Vagina (tissue), 2 donors: ENCODE measurements at regions not wholly inside any gene's neighbourhood (a gene's known extent, or its start where the extent isn't known, plus 50 kb on each side); places are given as distances from the start of the nearest gene placed in this dataset.

Experiments
- POLR2A ChIP-seq, 2 donors: fragments of 450-650 bp; IDR thresholded peaks; one replicate each; pipeline ENCODE4 v1.6.1; 2017; ENCODE audit warnings: antibody characterized with exemption in 2 of 2, mild to moderate bottlenecking in 2 of 2, moderate library complexity in 2 of 2
- TF ChIP-seq, protein P1 (sequence below), 3 experiments: fragments of 450-650 bp in 2 of 3; fragments of 200-600 bp in 1 of 3; sonication (generic) in 1 of 3; IDR thresholded peaks; one replicate each; pipeline ENCODE4 v1.5.1; 2017 to 2019; ENCODE audit warnings: antibody characterized with exemption in 3 of 3, mild to moderate bottlenecking in 2 of 3, moderate library complexity in 2 of 3

DNA sequence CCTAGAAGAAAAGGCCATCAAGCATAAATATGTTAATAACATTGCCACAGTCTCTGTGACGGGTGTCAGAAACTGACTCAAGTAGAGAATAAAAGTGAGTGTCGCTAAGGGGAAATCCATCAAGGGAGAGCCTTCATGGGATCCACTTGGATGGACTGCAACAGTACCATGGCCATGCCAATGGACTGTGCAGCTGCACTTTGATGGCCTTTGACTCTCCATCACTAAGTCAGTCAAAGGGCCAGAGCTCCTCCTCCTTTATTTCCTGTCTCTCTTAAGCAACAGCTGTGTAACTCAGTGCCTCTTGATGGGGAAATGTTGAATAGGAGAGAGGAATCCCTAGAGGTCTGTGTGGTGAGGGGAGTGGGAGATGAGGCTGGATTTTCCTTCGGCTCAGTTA, 335.2 kb downstream of the BMP4 start:
- TF ChIP-seq, protein P1, sequence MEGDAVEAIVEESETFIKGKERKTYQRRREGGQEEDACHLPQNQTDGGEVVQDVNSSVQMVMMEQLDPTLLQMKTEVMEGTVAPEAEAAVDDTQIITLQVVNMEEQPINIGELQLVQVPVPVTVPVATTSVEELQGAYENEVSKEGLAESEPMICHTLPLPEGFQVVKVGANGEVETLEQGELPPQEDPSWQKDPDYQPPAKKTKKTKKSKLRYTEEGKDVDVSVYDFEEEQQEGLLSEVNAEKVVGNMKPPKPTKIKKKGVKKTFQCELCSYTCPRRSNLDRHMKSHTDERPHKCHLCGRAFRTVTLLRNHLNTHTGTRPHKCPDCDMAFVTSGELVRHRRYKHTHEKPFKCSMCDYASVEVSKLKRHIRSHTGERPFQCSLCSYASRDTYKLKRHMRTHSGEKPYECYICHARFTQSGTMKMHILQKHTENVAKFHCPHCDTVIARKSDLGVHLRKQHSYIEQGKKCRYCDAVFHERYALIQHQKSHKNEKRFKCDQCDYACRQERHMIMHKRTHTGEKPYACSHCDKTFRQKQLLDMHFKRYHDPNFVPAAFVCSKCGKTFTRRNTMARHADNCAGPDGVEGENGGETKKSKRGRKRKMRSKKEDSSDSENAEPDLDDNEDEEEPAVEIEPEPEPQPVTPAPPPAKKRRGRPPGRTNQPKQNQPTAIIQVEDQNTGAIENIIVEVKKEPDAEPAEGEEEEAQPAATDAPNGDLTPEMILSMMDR (IDR thresholded peaks at IDR 0.05) = no peak
- no peak for TF ChIP-seq POLR2A (IDR thresholded peaks at IDR 0.05)
